HG02943 (cell line): ENCODE measurements at regions not wholly inside any gene's neighbourhood (a gene's known extent, or its start where the extent isn't known, plus 50 kb on each side); places are given as distances from the start of the nearest gene placed in this dataset.
"Not testable (repeated sequence)": the region's sequence is repeated elsewhere in the genome, so short reads cannot be mapped to it uniquely, and the experiment has no call there.

ENCODE experiments used
- ATAC-seq: cut with Tn5 transposase; IDR thresholded peaks from one replicate; pipeline ENCODE4 v1.9.1; 2021; ENCODE audit warnings: mild to moderate bottlenecking, low read depth, moderate library complexity; ENCODE audit not compliant: unreplicated experiment

DNA sequence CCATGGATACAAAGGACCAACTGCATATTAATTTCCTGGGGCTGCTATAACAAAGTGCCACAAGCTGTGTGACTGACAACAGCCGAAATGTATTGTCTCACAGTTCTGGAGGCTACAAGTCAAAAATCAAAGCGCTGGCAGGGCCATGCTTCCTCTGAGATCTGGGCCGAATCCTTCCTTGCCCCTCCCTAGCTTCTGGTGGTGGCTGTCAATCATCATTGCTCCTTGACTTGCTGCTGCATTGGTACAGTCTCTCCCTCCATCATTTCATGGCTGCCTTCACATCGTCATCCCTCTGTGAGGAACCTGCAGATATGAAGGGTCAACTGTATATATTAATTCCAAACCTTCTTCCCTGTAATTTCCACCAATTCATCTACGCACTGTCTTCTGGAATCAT is 118.3 kb downstream of the EXOC5 start:
- no peak for ATAC-seq

GRCh38 chr14:57139173-57139572 is 129.5 kb downstream of the EXOC5 start:
- no peak for ATAC-seq

GRCh38 chr14:57136669-57137328 is 131.9 kb downstream of the EXOC5 start:
- ATAC-seq: no peak

GRCh38 chr14:57127809-57128208 is 140.9 kb downstream of the EXOC5 start:
- not testable (repeated sequence) for ATAC-seq

DNA sequence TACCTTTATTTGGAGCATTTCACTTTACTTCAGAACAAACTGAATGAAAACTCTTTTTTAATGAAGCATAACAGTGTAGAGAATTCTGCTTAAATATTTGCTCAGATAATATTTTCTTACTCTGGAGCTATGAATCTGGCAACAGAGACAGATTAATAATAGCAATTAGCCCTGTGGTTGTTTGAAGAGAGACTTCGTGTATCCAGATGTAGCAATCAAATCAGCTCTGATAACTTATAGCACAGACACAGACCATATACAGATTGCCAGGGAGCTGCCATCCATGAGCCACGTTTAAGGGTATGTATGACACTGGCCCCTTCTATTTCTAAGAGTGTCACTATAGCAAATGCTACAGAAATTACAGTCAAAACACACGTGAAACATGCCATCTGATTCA is 146.6 kb downstream of the EXOC5 start:
- ATAC-seq: no peak

DNA sequence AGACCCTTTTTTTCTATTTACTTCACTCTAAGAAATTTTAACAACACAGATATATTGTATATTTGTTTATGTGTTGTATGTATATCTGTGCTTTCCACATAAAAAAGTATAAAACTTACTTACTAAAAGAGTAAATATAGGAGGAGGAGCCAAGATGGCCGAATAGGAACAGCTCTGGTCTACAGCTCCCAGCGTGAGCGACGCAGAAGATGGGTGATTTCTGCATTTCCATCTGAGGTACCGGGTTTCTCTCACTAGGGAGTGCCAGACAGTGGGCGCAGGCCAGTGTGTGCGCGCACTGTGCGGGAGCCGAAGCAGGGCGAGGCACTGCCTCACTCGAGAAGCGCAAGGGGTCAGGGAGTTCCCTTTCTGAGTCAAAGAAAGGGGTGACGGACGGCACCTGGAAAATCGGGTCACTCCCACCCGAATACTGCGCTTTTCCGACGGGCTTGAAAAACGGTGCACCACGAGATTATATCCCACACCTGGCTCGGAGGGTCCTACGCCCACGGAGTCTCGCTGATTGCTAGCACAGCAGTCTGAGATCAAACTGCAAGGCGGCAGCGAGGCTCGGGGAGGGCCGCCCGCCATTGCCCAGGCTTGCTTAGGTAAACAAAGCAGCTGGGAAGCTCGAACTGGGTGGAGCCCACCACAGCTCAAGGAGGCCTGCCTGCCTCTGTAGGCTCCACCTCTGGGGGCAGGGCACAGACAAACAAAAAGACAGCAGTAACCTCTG is 156.5 kb downstream of the EXOC5 start:
- ATAC-seq: not testable (repeated sequence)

GRCh38 chr14:57110411-57110810 is 158.3 kb downstream of the EXOC5 start:
- ATAC-seq: not testable (repeated sequence)

DNA sequence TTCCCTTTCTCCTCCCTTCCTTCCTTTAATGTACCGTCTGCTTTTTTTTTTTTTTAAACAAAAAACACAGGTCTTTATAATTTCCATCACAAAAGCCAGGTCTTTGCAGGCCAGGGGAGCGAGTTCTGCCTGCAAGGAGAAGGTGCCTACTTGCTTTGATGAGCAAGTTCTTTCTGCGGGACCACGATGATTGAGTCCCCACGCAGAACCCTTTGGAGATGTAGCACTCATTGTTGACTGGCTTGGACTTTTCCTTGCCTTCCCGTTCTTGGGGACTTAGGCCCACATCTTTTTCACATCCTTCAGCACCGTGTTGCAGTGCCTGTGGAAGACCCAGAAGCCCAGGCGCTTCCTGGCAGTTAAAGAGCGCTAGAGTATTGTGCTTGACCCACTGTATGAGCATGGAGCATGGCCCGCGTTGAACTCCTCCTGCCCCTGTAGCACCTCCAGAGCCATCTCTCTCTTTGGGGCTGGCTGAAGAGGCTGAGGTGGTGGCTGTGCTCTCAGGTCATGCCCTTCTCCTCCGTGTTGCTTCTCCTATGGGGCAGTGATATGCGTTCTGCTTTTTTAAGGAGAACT is 177.6 kb downstream of the EXOC5 start:
- no peak for ATAC-seq

- no peak for ATAC-seq
These were observed 178.8 kb downstream of the EXOC5 start for GRCh38 chr14:57089901-57090300.

GRCh38 chr14:57087841-57088240 is 180.9 kb downstream of the EXOC5 start:
- ATAC-seq: no peak

- no peak for ATAC-seq
These were observed 182.2 kb downstream of the EXOC5 start for GRCh38 chr14:57086271-57087162.

DNA sequence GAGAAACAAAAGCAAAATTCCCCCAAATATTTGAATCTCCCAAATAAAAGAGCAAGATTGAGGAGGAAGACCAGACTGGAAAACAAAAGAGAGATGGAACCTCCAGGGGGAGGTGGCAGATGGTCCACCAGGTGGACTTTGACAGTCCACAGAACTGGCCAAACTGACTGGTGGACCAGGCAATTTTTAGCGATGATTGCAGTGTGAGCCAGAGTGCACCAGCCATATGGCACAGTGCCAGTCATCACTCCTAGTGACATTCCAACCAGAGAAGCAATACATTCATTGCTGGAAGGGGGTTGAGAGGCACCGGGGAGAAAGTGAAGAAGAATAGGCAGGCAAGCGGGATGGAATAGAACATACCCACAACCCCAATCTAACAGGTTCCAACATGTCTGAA is 182.9 kb downstream of the EXOC5 start:
- no peak for ATAC-seq

DNA sequence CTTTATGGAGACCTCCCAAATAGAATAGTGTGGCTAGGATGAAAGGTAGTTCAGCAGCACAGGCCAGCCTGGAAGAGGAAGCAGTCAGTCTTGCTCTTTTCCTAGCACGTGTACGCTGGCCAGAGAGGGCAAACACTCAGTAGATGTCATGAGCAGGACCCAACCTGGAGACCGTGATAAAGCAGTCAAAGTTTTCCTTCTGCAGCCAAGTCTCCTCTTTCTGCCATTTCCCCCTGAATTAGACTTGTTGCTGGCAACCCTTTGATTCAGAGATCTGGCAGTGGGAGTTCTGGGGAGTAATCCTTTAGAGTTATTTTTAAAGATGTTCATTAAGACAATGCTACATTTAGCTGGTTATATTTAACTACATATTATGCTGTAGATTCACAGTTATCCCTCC is 183.7 kb downstream of the EXOC5 start:
- ATAC-seq: no peak

DNA sequence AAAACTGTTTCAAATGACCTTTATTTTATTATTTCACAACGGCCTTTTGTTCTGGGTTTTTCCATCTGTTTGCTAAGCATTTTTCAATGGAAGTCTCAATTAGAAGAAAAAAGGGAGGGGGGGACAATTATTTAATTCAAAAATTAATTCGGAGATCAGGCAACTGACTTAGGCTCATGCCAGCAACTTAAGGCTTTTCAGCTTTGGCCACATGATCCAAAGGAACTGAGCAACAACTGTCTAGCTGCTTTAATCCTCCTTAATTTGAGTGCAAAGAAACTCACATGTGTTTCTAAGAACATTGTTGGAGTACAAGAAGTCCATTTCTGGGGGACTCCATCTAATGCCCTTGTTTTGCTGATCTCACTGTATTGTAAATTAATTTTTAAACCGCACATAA is 188.0 kb downstream of the EXOC5 start:
- no peak for ATAC-seq

DNA sequence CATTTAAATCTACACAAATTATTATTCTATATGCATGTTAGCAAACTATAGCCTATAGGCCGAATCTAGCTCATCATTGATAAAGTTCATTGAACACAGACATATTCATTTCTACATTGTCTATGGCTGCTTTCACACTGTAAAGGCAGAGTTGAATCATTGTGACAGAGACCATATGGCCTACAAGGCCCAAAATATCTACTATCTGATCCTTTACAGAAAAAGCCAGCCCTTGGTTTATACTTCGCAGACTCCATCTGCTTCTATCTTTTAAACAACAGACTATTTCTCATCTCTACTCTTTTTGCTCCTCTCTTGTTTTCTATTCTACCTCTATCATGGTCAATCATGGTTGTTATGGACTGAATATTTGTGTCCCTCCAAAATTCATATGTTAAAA is 190.7 kb downstream of the EXOC5 start:
- no peak for ATAC-seq

GRCh38 chr14:57073986-57074385 is 194.7 kb downstream of the EXOC5 start:
- no peak for ATAC-seq

DNA sequence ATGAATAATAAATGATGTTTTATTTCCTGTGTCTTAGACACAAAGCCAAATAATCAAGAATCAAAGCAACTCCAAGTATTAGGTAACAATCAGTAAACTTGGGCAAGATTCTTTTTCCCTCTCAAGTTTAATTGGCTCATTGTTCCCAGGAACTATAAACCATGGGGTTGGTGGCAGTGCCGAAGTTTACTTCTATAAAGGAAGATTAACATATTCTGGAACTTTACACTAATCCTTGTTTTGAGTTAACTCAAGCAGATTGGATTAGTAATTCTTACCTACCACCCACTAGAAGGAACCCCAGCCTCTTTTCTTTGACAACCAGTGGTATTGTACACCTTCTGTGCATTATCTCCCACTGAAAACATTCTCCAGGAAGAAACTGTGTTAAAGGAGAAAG is 197.1 kb downstream of the EXOC5 start:
- no peak for ATAC-seq

GRCh38 chr14:57069702-57070101 is 199.0 kb downstream of the EXOC5 start:
- ATAC-seq: no peak

GRCh38 chr14:57068511-57068910 is 200.2 kb downstream of the EXOC5 start:
- ATAC-seq: no peak

GRCh38 chr14:57066887-57067513 is 201.7 kb downstream of the EXOC5 start:
- ATAC-seq: no peak
